HG03378 (cell line): ENCODE measurements at regions not wholly inside any gene's neighbourhood (a gene's known extent, or its start where the extent isn't known, plus 50 kb on each side); places are given as distances from the start of the nearest gene placed in this dataset.

Experiments used
- ATAC-seq: cut with Tn5 transposase; IDR thresholded peaks from one replicate; pipeline ENCODE4 v1.9.1; 2021; ENCODE audit warnings: mild to moderate bottlenecking, moderate library complexity; ENCODE audit not compliant: unreplicated experiment

- no peak for ATAC-seq
Observed at GRCh38 chr6:156166093-156166492, 611.1 kb upstream of the ARID1B start.

GRCh38 chr6:156164701-156165452, 612.3 kb upstream of the ARID1B start:
- no peak for ATAC-seq

GRCh38 chr6:156163311-156163710, 613.9 kb upstream of the ARID1B start:
- no peak for ATAC-seq

- no peak for ATAC-seq
Observed at GRCh38 chr6:156161471-156161870, 615.7 kb upstream of the ARID1B start.

GRCh38 chr6:156160795-156161165, 616.4 kb upstream of the ARID1B start:
- no peak for ATAC-seq

- ATAC-seq, result no peak
Observed at GRCh38 chr6:156160007-156160794, 617.0 kb upstream of the ARID1B start.

DNA sequence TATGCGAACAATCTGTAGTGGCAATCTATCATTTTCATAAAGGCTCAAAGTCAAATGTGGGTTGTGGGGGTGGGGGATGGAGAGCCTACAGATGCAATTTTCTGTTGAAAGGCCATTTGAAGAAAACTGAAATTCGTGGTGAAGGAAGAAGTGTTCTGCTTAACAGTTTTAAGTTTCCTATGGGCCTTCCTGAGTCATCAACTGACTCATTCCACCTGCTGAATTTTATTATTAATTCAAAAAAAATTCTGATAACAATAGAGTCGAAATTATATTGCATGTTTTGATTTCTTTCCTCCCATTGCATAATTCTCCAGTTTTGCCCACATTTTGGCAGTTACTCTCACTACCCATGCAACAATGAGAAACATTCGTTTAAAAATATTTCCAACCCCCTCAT, 622.3 kb upstream of the ARID1B start:
- no peak for ATAC-seq

DNA sequence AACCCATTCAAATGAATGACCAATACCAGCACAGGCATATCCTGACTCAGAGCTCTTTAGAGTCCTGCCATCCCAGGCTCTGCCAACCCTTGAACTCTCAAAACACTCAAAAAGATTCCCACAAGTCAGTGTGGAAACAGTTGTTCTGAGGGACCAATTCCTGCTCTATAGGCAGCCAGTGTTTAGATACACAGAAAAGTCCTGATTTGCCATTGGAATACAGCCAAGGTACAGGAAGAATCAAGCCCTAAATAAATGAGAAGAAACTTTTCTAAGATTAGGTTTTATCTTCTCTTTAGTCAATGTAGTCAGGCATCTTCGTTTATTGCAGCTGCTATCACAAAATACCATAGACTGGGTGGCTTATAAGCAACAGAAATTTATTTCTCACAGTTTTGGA, 626.8 kb upstream of the ARID1B start:
- ATAC-seq, result no peak

GRCh38 chr6:156146891-156147290, 630.3 kb upstream of the ARID1B start:
- ATAC-seq, result no peak

DNA sequence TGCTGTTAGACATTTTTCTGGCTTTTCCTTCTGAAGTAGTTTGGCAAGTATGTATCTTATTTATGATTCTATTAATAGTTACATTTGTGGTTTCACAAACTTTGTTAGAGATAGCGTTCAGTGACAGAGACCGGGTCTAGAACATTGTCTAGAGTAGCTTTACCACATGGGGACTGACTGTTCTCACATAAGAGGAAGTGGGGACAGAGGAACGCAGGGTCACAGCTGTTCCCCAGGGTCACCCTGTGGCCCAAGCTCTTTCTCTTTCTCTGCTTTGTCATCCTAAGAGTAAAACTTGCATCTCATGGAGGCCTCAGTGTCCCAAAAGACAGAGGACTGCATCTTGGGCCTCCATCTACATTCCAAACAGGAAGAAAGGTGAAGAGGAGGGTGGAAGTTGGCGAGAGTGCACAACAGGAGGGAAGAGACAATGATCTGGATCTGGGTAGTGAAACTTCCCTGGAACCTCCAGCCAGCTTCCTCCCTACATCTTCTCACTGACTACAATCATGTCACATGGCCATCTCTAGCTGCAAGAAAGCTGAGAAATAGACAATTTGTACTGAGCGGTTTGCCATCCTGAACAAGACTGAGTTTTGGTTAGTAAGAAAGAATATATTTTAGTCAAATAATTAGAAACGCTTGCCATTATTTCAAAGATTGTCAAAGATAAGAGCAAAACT, 645.8 kb upstream of the ARID1B start:
- ATAC-seq, result peak; percentile 98

GRCh38 chr6:156126535-156126934, 650.6 kb upstream of the ARID1B start:
- ATAC-seq, result no peak

- ATAC-seq, result no peak
Observed at GRCh38 chr6:156125844-156126243, 651.3 kb upstream of the ARID1B start.

- ATAC-seq, result no peak
Observed at GRCh38 chr6:156123731-156124130, 653.4 kb upstream of the ARID1B start.

DNA sequence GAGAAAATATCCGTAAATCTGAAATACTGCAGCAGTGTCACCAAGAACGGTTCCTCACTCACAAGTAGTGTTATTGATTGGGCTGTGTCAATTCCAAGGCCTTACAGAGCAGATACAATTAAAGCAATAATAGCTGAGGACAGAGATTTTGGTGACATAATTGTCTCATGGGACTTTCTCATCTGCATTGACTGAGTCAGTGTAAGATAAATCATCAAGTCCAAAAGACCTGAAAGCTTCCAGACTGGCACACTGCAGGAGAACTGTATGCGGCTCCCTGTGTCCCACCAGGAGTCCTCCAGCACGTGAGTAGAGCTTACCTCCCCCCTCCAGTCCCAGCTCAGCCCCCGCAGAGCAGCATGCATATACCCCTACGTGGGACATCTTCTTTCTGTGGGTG, 655.2 kb upstream of the ARID1B start:
- no peak for ATAC-seq

DNA sequence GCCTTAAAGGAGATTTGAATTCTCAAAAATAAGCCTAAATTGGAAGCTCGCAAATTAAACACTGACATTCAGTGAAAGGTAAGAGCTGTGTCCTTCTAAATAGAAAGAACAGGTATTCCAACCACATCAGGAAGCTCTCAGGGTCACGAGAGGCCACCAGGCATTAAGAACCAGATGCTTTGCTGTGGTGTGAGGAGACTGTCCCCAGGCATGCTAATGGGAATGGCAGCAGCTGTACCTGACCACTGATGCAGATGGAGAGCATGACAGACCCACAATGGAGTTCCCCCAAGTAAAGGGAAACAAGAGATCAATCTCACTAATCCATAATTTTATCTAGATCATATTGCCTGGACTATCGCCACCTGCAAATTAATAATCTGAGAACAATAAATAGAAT, 658.9 kb upstream of the NOX3 start:
- no peak for ATAC-seq

DNA sequence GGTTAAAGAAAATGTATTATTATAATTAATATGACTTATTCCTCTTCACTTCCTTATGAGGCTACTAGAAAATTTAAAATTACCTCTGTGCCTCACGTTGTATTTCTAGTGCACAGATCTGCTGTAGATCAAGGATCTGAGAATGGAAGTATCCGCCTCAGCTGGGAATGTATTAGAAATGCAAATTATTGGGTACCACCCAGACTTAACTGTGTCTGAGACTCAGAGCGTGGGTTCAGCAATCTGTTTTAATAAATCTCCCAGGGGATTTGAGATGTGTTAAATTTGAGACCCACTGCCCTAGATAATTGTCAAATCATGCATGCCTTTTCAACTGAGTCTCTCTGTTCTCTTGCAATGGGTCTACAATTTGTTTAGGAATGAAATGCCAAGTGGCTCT, 658.0 kb upstream of the NOX3 start:
- ATAC-seq, result no peak

DNA sequence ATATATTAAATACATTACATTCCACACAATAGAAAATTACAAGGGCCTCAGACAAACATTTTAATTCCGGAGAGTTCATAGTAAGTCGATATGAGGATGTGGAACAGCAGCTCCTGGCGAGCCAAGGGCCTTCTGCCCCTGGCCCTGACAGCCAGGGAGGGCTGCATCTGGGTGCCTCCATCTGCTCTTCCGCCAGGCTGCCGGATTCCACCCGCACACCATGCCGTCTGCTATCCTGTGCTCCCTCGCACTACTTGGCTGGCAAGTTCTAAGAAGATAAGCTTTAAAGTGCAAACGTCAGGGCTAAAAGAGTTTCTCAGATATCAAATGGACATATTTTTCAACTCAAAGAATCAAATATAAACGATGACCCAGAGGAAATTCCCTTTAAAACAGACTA, 656.3 kb upstream of the NOX3 start:
- ATAC-seq, result no peak

GRCh38 chr6:156110249-156110648, 654.6 kb upstream of the NOX3 start:
- no peak for ATAC-seq

DNA sequence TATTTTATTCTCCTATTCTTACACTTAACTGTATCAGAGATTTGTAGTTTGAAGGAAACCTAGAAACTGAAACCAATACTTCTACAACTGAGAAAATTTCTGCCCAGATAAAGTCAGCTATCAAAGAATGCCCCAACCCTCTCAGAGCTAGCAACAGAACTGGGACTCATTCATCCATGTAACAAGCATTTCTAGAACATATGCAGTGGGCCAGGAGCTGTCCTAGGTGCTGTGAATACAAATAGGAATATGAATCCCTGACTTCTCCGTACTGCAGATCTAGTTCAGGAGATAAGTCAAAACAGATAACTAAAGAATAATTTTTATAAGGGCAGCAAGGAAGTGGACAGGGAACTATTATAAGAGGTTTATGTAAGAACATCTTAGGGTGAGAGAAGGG, 654.1 kb upstream of the NOX3 start:
- ATAC-seq, result no peak

DNA sequence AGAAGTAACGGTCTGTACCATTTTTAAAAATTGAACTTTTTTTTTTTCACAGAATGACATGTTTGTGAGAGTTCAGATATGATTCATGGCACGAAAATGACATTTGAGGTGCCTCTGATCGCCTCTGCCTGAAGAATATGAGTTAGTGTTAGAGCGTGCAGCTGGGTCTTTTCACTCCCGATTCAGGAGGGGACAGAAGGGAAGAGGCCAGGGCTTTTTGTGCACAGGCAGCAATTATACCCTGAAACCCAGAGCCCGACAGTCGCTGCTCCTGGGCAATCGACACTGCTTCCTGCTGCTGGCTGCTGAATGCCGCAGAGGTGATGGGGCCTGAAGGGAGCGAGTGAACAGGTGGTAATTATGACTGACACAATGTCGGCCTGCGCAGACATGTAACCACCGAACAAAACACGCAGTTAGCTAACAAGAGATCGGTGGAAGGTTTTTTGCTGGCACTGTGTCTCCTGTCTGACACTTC, 652.0 kb upstream of the NOX3 start:
- ATAC-seq, result no peak

GRCh38 chr6:156102129-156102528, 646.5 kb upstream of the NOX3 start:
- no peak for ATAC-seq

- no peak for ATAC-seq
Observed at GRCh38 chr6:156098839-156099238, 643.2 kb upstream of the NOX3 start.
